ENCODE measurements at regions not wholly inside any gene's neighbourhood (a gene's known extent, or its start where the extent isn't known, plus 50 kb on each side); places are given as distances from the start of the nearest gene placed in this dataset.

GRCh38 chr1:118360817-118361216 lies 175.8 kb upstream of the SPAG17 start:
- FAIRE-seq (no peak), DNase-seq (ENCODE audit: insufficient read length, low spot score) (no peak)
- TF ChIP-seq POLR2AphosphoS5 (IDR thresholded peaks at IDR 0.05; ENCODE audit: low read depth, low read length) (no peak), PAX5 (IDR thresholded peaks at IDR 0.05; ENCODE audit: insufficient read depth, low read length, severe bottlenecking) (no peak), TAF1 (IDR thresholded peaks at IDR 0.05; ENCODE audit: low read depth, low read length) (no peak), SPI1 (IDR thresholded peaks at IDR 0.05; ENCODE audit: low read depth, low read length) (no peak), POLR2A (IDR thresholded peaks at IDR 0.05; ENCODE audit: low read depth, low read length) (no peak), POU2F2 (IDR thresholded peaks at IDR 0.05; ENCODE audit: low read depth, low read length) (no peak)

- FAIRE-seq: no peak
These were observed 161.9 kb upstream of the SPAG17 start for GRCh38 chr1:118346936-118347335.

GRCh38 chr1:118340928-118341910 lies 156.2 kb upstream of the SPAG17 start:
- FAIRE-seq: no peak
- no peak for TF ChIP-seq POU2F2 (IDR thresholded peaks at IDR 0.05; ENCODE audit: low read depth, low read length)
- TF ChIP-seq TAF1 (IDR thresholded peaks at IDR 0.05; ENCODE audit: low read depth, low read length): no peak
- TF ChIP-seq POLR2A (IDR thresholded peaks at IDR 0.05; ENCODE audit: low read depth, low read length): no peak
- no peak for TF ChIP-seq POLR2AphosphoS5 (IDR thresholded peaks at IDR 0.05; ENCODE audit: low read depth, low read length)
- TF ChIP-seq PAX5 (IDR thresholded peaks at IDR 0.05; ENCODE audit: insufficient read depth, low read length, severe bottlenecking): no peak
- TF ChIP-seq SPI1 (IDR thresholded peaks at IDR 0.05; ENCODE audit: low read depth, low read length): no peak
- DNase-seq (ENCODE audit: insufficient read length, low spot score): no peak

More at GRCh38 chr1:118346936-118347335, 161.9 kb upstream of the SPAG17 start:
- TF ChIP-seq POLR2AphosphoS5 (IDR thresholded peaks at IDR 0.05; ENCODE audit: low read depth, low read length): no peak
- no peak for TF ChIP-seq TAF1 (IDR thresholded peaks at IDR 0.05; ENCODE audit: low read depth, low read length)
- TF ChIP-seq POLR2A (IDR thresholded peaks at IDR 0.05; ENCODE audit: low read depth, low read length): no peak
- no peak for TF ChIP-seq POU2F2 (IDR thresholded peaks at IDR 0.05; ENCODE audit: low read depth, low read length)
- no peak for TF ChIP-seq SPI1 (IDR thresholded peaks at IDR 0.05; ENCODE audit: low read depth, low read length)
- no peak for TF ChIP-seq PAX5 (IDR thresholded peaks at IDR 0.05; ENCODE audit: insufficient read depth, low read length, severe bottlenecking)
- no peak for DNase-seq (ENCODE audit: insufficient read length, low spot score)

GRCh38 chr1:118339400-118340124 lies 154.5 kb upstream of the SPAG17 start:
- no peak for DNase-seq (ENCODE audit: insufficient read length, low spot score)
- no peak for FAIRE-seq
- TF ChIP-seq POU2F2 (IDR thresholded peaks at IDR 0.05; ENCODE audit: low read depth, low read length): no peak
- no peak for TF ChIP-seq POLR2AphosphoS5 (IDR thresholded peaks at IDR 0.05; ENCODE audit: low read depth, low read length)
- no peak for TF ChIP-seq PAX5 (IDR thresholded peaks at IDR 0.05; ENCODE audit: insufficient read depth, low read length, severe bottlenecking)

- DNase-seq (ENCODE audit: insufficient read length, low spot score) (no peak), FAIRE-seq (no peak)
- TF ChIP-seq POLR2AphosphoS5 (IDR thresholded peaks at IDR 0.05; ENCODE audit: low read depth, low read length) (no peak), PAX5 (IDR thresholded peaks at IDR 0.05; ENCODE audit: insufficient read depth, low read length, severe bottlenecking) (no peak), POLR2A (IDR thresholded peaks at IDR 0.05; ENCODE audit: low read depth, low read length) (no peak), TAF1 (IDR thresholded peaks at IDR 0.05; ENCODE audit: low read depth, low read length) (no peak), POU2F2 (IDR thresholded peaks at IDR 0.05; ENCODE audit: low read depth, low read length) (no peak), SPI1 (IDR thresholded peaks at IDR 0.05; ENCODE audit: low read depth, low read length) (no peak)
These were observed 153.9 kb upstream of the SPAG17 start for GRCh38 chr1:118338936-118339335.

GRCh38 chr1:118337346-118337745 lies 152.3 kb upstream of the SPAG17 start:
- DNase-seq (ENCODE audit: insufficient read length, low spot score) (no peak), FAIRE-seq (no peak)
- TF ChIP-seq POLR2AphosphoS5 (IDR thresholded peaks at IDR 0.05; ENCODE audit: low read depth, low read length): no peak
- no peak for TF ChIP-seq POLR2A (IDR thresholded peaks at IDR 0.05; ENCODE audit: low read depth, low read length)
- TF ChIP-seq TAF1 (IDR thresholded peaks at IDR 0.05; ENCODE audit: low read depth, low read length): no peak
- no peak for TF ChIP-seq POU2F2 (IDR thresholded peaks at IDR 0.05; ENCODE audit: low read depth, low read length)
- TF ChIP-seq SPI1 (IDR thresholded peaks at IDR 0.05; ENCODE audit: low read depth, low read length): no peak
- TF ChIP-seq PAX5 (IDR thresholded peaks at IDR 0.05; ENCODE audit: insufficient read depth, low read length, severe bottlenecking): no peak

GRCh38 chr1:118335331-118335732 lies 150.3 kb upstream of the SPAG17 start:
- FAIRE-seq: peak; percentile 31

GRCh38 chr1:118334506-118334905 lies 149.5 kb upstream of the SPAG17 start:
- no peak for TF ChIP-seq POLR2A (IDR thresholded peaks at IDR 0.05; ENCODE audit: low read depth, low read length)
- TF ChIP-seq POLR2AphosphoS5 (IDR thresholded peaks at IDR 0.05; ENCODE audit: low read depth, low read length): no peak
- no peak for TF ChIP-seq POU2F2 (IDR thresholded peaks at IDR 0.05; ENCODE audit: low read depth, low read length)
- no peak for TF ChIP-seq SPI1 (IDR thresholded peaks at IDR 0.05; ENCODE audit: low read depth, low read length)
- no peak for TF ChIP-seq TAF1 (IDR thresholded peaks at IDR 0.05; ENCODE audit: low read depth, low read length)
- no peak for TF ChIP-seq PAX5 (IDR thresholded peaks at IDR 0.05; ENCODE audit: insufficient read depth, low read length, severe bottlenecking)
- FAIRE-seq (no peak), DNase-seq (ENCODE audit: insufficient read length, low spot score) (no peak)

More at GRCh38 chr1:118335331-118335732, 150.3 kb upstream of the SPAG17 start:
- DNase-seq (ENCODE audit: insufficient read length, low spot score): no peak
- TF ChIP-seq POU2F2 (IDR thresholded peaks at IDR 0.05; ENCODE audit: low read depth, low read length) (peak; percentile 54; the same call in 1 of the 2 replicates), POLR2AphosphoS5 (IDR thresholded peaks at IDR 0.05; ENCODE audit: low read depth, low read length) (no peak)

GRCh38 chr1:118333601-118334210 lies 148.7 kb upstream of the SPAG17 start:
- no peak for FAIRE-seq
- DNase-seq (ENCODE audit: insufficient read length, low spot score): no peak
- TF ChIP-seq SPI1 (IDR thresholded peaks at IDR 0.05; ENCODE audit: low read depth, low read length) (no peak), POLR2AphosphoS5 (IDR thresholded peaks at IDR 0.05; ENCODE audit: low read depth, low read length) (no peak), TAF1 (IDR thresholded peaks at IDR 0.05; ENCODE audit: low read depth, low read length) (no peak), PAX5 (IDR thresholded peaks at IDR 0.05; ENCODE audit: insufficient read depth, low read length, severe bottlenecking) (no peak), POLR2A (IDR thresholded peaks at IDR 0.05; ENCODE audit: low read depth, low read length) (no peak), POU2F2 (IDR thresholded peaks at IDR 0.05; ENCODE audit: low read depth, low read length) (no peak)

Measured in GM12891 (cell line).